ENCODE measurements at regions not wholly inside any gene's neighbourhood (a gene's known extent, or its start where the extent isn't known, plus 50 kb on each side); places are given as distances from the start of the nearest gene placed in this dataset.
"Not testable (repeated sequence)": the region's sequence is repeated elsewhere in the genome, so short reads cannot be mapped to it uniquely, and the experiment has no call there.

GRCh38 chr2:17208511-17208910, 309.7 kb downstream of the RAD51AP2 start:
- Histone ChIP-seq H3K4me2 (ENCODE audit: low read length, poor library complexity, severe bottlenecking) (no peak overlapping the region), H3K27ac (ENCODE audit: low read length, poor library complexity, severe bottlenecking) (peak overlapping the region; percentile 75), H3K4ac (ENCODE audit: low read depth in 1 of 2, low read length in 2 of 2) (no peak overlapping the region), H3K79me1 (replicated peaks; ENCODE audit: low read length, poor library complexity, severe bottlenecking) (no peaks in the 10 kb centered on the region), H4K8ac (ENCODE audit: low read length) (no peak overlapping the region), H2BK12ac (ENCODE audit: low read length in 2 of 2) (no peak overlapping the region), H3K18ac (ENCODE audit: low read depth in 1 of 2, low read length in 2 of 2) (no peak overlapping the region), H3K4me1 (ENCODE audit: control insufficient read depth, insufficient read depth, low read depth, low read length) (no peaks in the 10 kb centered on the region), H3K27me3 (ENCODE audit: control insufficient read depth in 1 of 2, insufficient read depth in 1 of 2, low read length in 2 of 2) (no peaks in the 10 kb centered on the region), H2AFZ (ENCODE audit: low read depth, low read length) (no peak overlapping the region), H3K14ac (ENCODE audit: low read length in 2 of 2) (no peak overlapping the region), H2BK5ac (ENCODE audit: low read depth, low read length, poor library complexity, severe bottlenecking) (no peak overlapping the region), H3K9me3 (ENCODE audit: control insufficient read depth, low read length) (no peaks in the 10 kb centered on the region), H3K23ac (ENCODE audit: low read length in 2 of 2) (no peak overlapping the region), H3K9ac (ENCODE audit: low read length) (no peak overlapping the region), H4K91ac (ENCODE audit: low read length) (no peak overlapping the region), H2AK5ac (ENCODE audit: low read length, severe bottlenecking) (no peak overlapping the region), H2BK120ac (ENCODE audit: low read depth, low read length) (no peak overlapping the region), H3K4me3 (ENCODE audit: insufficient read depth in 1 of 2, low read depth in 1 of 2, low read length in 2 of 2) (no peak overlapping the region), H2BK15ac (ENCODE audit: low read depth, poor library complexity, severe bottlenecking) (no peak overlapping the region), H3K36me3 (ENCODE audit: control insufficient read depth in 1 of 2, insufficient read depth in 2 of 2, low read depth in 1 of 2, low read length in 2 of 2) (no peaks in the 10 kb centered on the region)
- WGBS: 60% methylated on average over 1 of the region's 2 CpGs
- DNase-seq: peak; percentile 60

- H3K4me2 ChIP-seq (ENCODE audit: low read length, poor library complexity, severe bottlenecking): no peak overlapping the region
- no peak overlapping the region for H4K91ac ChIP-seq (ENCODE audit: low read length)
- H2AK5ac ChIP-seq (ENCODE audit: low read length, severe bottlenecking): no peak overlapping the region
- no peak overlapping the region for H3K27ac ChIP-seq (ENCODE audit: low read length, poor library complexity, severe bottlenecking)
- H3K4ac ChIP-seq (ENCODE audit: low read depth in 1 of 2, low read length in 2 of 2): no peak overlapping the region
- H3K4me1 ChIP-seq (ENCODE audit: control insufficient read depth, insufficient read depth, low read depth, low read length): no peaks in the 10 kb centered on the region
- H3K36me3 ChIP-seq (ENCODE audit: control insufficient read depth in 1 of 2, insufficient read depth in 2 of 2, low read depth in 1 of 2, low read length in 2 of 2): no peaks in the 10 kb centered on the region
- H2BK5ac ChIP-seq (ENCODE audit: low read depth, low read length, poor library complexity, severe bottlenecking): no peak overlapping the region
- no peaks in the 10 kb centered on the region for H3K27me3 ChIP-seq (ENCODE audit: control insufficient read depth in 1 of 2, insufficient read depth in 1 of 2, low read length in 2 of 2)
- H3K14ac ChIP-seq (ENCODE audit: low read length in 2 of 2): no peak overlapping the region
- H3K9ac ChIP-seq (ENCODE audit: low read length): no peak overlapping the region
- H3K4me3 ChIP-seq (ENCODE audit: insufficient read depth in 1 of 2, low read depth in 1 of 2, low read length in 2 of 2): no peak overlapping the region
- H2BK15ac ChIP-seq (ENCODE audit: low read depth, poor library complexity, severe bottlenecking): no peak overlapping the region
- no peaks in the 10 kb centered on the region for H3K9me3 ChIP-seq (ENCODE audit: control insufficient read depth, low read length)
- no peaks in the 10 kb centered on the region for H3K79me1 ChIP-seq (replicated peaks; ENCODE audit: low read length, poor library complexity, severe bottlenecking)
- no peak for DNase-seq
- H3K18ac ChIP-seq (ENCODE audit: low read depth in 1 of 2, low read length in 2 of 2): no peak overlapping the region
- no peak overlapping the region for H2AFZ ChIP-seq (ENCODE audit: low read depth, low read length)
- H3K23ac ChIP-seq (ENCODE audit: low read length in 2 of 2): no peak overlapping the region
- no peak overlapping the region for H2BK120ac ChIP-seq (ENCODE audit: low read depth, low read length)
- H2BK12ac ChIP-seq (ENCODE audit: low read length in 2 of 2): no peak overlapping the region
- H4K8ac ChIP-seq (ENCODE audit: low read length): no peak overlapping the region
Observed at GRCh38 chr2:17206771-17207170, 311.5 kb downstream of the RAD51AP2 start.

GRCh38 chr2:17204214-17204613, 314.0 kb downstream of the RAD51AP2 start:
- not testable (repeated sequence) for H4K8ac ChIP-seq (ENCODE audit: low read length); H3K4me1 ChIP-seq (ENCODE audit: control insufficient read depth, insufficient read depth, low read depth, low read length); H3K27me3 ChIP-seq (ENCODE audit: control insufficient read depth in 1 of 2, insufficient read depth in 1 of 2, low read length in 2 of 2); H3K14ac ChIP-seq (ENCODE audit: low read length in 2 of 2); H2AK5ac ChIP-seq (ENCODE audit: low read length, severe bottlenecking); H3K9ac ChIP-seq (ENCODE audit: low read length); H3K27ac ChIP-seq (ENCODE audit: low read length, poor library complexity, severe bottlenecking); H2BK15ac ChIP-seq (ENCODE audit: low read depth, poor library complexity, severe bottlenecking); DNase-seq; H2BK12ac ChIP-seq (ENCODE audit: low read length in 2 of 2); H3K36me3 ChIP-seq (ENCODE audit: control insufficient read depth in 1 of 2, insufficient read depth in 2 of 2, low read depth in 1 of 2, low read length in 2 of 2); H3K18ac ChIP-seq (ENCODE audit: low read depth in 1 of 2, low read length in 2 of 2); H3K9me3 ChIP-seq (ENCODE audit: control insufficient read depth, low read length); H2AFZ ChIP-seq (ENCODE audit: low read depth, low read length); H3K79me1 ChIP-seq (replicated peaks; ENCODE audit: low read length, poor library complexity, severe bottlenecking); H3K23ac ChIP-seq (ENCODE audit: low read length in 2 of 2); H2BK120ac ChIP-seq (ENCODE audit: low read depth, low read length); H4K91ac ChIP-seq (ENCODE audit: low read length); H3K4me3 ChIP-seq (ENCODE audit: insufficient read depth in 1 of 2, low read depth in 1 of 2, low read length in 2 of 2); H3K4me2 ChIP-seq (ENCODE audit: low read length, poor library complexity, severe bottlenecking); H2BK5ac ChIP-seq (ENCODE audit: low read depth, low read length, poor library complexity, severe bottlenecking); H3K4ac ChIP-seq (ENCODE audit: low read depth in 1 of 2, low read length in 2 of 2)
- WGBS: 88% methylated on average over 1 of the region's 1 CpG

- not testable (repeated sequence) for DNase-seq
Observed at GRCh38 chr2:17202628-17203027, 315.6 kb downstream of the RAD51AP2 start.

More at GRCh38 chr2:17202628-17203027, 315.6 kb downstream of the RAD51AP2 start:
- not testable (repeated sequence) for H3K4me3 ChIP-seq (ENCODE audit: insufficient read depth in 1 of 2, low read depth in 1 of 2, low read length in 2 of 2); H3K23ac ChIP-seq (ENCODE audit: low read length in 2 of 2); H3K36me3 ChIP-seq (ENCODE audit: control insufficient read depth in 1 of 2, insufficient read depth in 2 of 2, low read depth in 1 of 2, low read length in 2 of 2); H2BK15ac ChIP-seq (ENCODE audit: low read depth, poor library complexity, severe bottlenecking); H2AK5ac ChIP-seq (ENCODE audit: low read length, severe bottlenecking); H4K8ac ChIP-seq (ENCODE audit: low read length); H3K4me2 ChIP-seq (ENCODE audit: low read length, poor library complexity, severe bottlenecking); H3K27ac ChIP-seq (ENCODE audit: low read length, poor library complexity, severe bottlenecking); H2BK12ac ChIP-seq (ENCODE audit: low read length in 2 of 2); H3K14ac ChIP-seq (ENCODE audit: low read length in 2 of 2); H2AFZ ChIP-seq (ENCODE audit: low read depth, low read length); H2BK5ac ChIP-seq (ENCODE audit: low read depth, low read length, poor library complexity, severe bottlenecking); H3K27me3 ChIP-seq (ENCODE audit: control insufficient read depth in 1 of 2, insufficient read depth in 1 of 2, low read length in 2 of 2); H3K18ac ChIP-seq (ENCODE audit: low read depth in 1 of 2, low read length in 2 of 2); H2BK120ac ChIP-seq (ENCODE audit: low read depth, low read length); H3K9me3 ChIP-seq (ENCODE audit: control insufficient read depth, low read length); H3K4me1 ChIP-seq (ENCODE audit: control insufficient read depth, insufficient read depth, low read depth, low read length); H3K4ac ChIP-seq (ENCODE audit: low read depth in 1 of 2, low read length in 2 of 2); H3K9ac ChIP-seq (ENCODE audit: low read length); H4K91ac ChIP-seq (ENCODE audit: low read length); H3K79me1 ChIP-seq (replicated peaks; ENCODE audit: low read length, poor library complexity, severe bottlenecking)
- 86% methylated on average over 3 of the region's 4 CpGs for WGBS

All from mesenchymal stem cell (in vitro differentiated cells and primary cell).